ENCODE measurements at regions not wholly inside any gene's neighbourhood (a gene's known extent, or its start where the extent isn't known, plus 50 kb on each side); places are given as distances from the start of the nearest gene placed in this dataset.

DNA sequence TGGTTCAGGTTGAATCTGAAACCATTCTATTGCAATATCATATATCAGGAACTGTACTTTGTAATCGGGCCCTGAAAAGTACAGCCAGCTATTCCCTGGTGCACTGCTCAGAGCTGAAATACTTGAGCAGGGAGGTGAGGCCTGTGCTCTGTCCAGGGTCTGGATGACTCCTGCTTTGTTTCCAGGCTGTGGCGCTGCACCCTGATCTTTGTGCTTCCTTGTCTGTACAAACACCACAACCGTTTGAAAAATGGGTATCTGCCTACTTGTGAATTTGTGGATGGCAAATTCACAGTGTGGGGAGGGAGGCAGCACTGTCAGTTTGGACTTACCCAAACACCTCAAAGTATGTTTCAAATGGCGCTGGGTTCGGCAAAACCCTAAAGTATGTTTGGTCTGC lies 155.4 kb upstream of the FAR2 start:
- H3K9me3 ChIP-seq (ENCODE audit: low read depth) = no peaks in the 10 kb centered on the region
- no peak for TF ChIP-seq EZH2 (IDR thresholded peaks at IDR 0.05)
- TF ChIP-seq EZH2phosphoT487 (IDR thresholded peaks at IDR 0.05) = no peak
- H3K4me2 ChIP-seq = no peak overlapping the region
- H3K36me3 ChIP-seq = no peaks in the 10 kb centered on the region
- H3K4me3 ChIP-seq = no peak overlapping the region
- no peaks in the 10 kb centered on the region for H3K9me3 Mint-ChIP-seq
- peaks cover 3% of the 10 kb centered on the region for H3K27me3 Mint-ChIP-seq (ENCODE audit: insufficient read depth, low read depth)
- H3K36me3 Mint-ChIP-seq = no peaks in the 10 kb centered on the region
- H4K20me1 ChIP-seq (ENCODE audit: low read depth) = no peaks in the 10 kb centered on the region
- no peak overlapping the region for H2AFZ ChIP-seq (replicated peaks)
- H3K9ac ChIP-seq = no peak overlapping the region
- no peaks in the 10 kb centered on the region for H3K4me1 ChIP-seq
- H3F3A ChIP-seq (ENCODE audit: low read depth) = no peaks in the 10 kb centered on the region
- H3K79me2 ChIP-seq (ENCODE audit: low read depth) = no peaks in the 10 kb centered on the region
- no peaks in the 10 kb centered on the region for H3K4me1 Mint-ChIP-seq
- no peak overlapping the region for H3K27ac Mint-ChIP-seq
- peak; percentile 5 for DNase-seq (ENCODE audit: low spot score)
- H3K4me3 Mint-ChIP-seq = no peak overlapping the region
- no peaks in the 10 kb centered on the region for H3K27me3 ChIP-seq
- no peak overlapping the region for H3K27ac ChIP-seq

DNA sequence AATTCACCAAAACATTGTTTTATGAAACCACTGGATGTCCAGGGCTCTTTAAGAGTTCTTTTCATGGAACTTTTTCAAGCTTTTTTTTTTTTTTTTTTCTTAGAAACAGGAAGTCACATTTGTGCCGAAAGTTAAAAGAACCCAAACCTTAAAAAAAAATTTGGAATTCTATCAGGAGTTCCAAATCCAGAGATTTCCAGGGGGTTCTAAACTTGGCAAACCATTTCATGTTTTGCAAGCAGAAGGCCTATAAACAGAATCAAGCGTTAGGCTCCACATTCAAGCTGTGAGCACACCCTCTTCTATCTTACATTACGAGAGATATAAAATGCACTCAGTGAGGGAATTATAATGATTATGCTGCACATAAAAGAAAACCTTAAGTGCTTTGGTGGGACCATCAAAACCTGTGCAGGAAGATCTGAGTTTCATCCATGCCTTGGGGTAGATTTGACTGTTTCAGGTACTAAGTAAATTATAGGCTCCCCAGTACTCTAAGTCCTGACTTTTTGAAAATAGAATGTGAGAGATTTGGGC lies 154.8 kb upstream of the FAR2 start:
- no peaks in the 10 kb centered on the region for H3K36me3 Mint-ChIP-seq
- peaks cover 3% of the 10 kb centered on the region for H3K27me3 Mint-ChIP-seq (ENCODE audit: insufficient read depth, low read depth)
- no peaks in the 10 kb centered on the region for H3K4me1 Mint-ChIP-seq
- Histone ChIP-seq H3K9me3 (ENCODE audit: low read depth) (no peaks in the 10 kb centered on the region), H4K20me1 (ENCODE audit: low read depth) (no peaks in the 10 kb centered on the region), H2AFZ (replicated peaks) (no peak overlapping the region), H3K9ac (no peak overlapping the region), H3K4me1 (no peaks in the 10 kb centered on the region), H3F3A (ENCODE audit: low read depth) (no peaks in the 10 kb centered on the region), H3K36me3 (no peaks in the 10 kb centered on the region), H3K4me2 (no peak overlapping the region), H3K27ac (no peak overlapping the region), H3K79me2 (ENCODE audit: low read depth) (no peaks in the 10 kb centered on the region), H3K27me3 (no peaks in the 10 kb centered on the region), H3K4me3 (no peak overlapping the region)
- H3K9me3 Mint-ChIP-seq = no peaks in the 10 kb centered on the region
- H3K4me3 Mint-ChIP-seq = no peak overlapping the region
- H3K27ac Mint-ChIP-seq = no peak overlapping the region
- no peak for DNase-seq (ENCODE audit: low spot score)
- TF ChIP-seq, protein P1, sequence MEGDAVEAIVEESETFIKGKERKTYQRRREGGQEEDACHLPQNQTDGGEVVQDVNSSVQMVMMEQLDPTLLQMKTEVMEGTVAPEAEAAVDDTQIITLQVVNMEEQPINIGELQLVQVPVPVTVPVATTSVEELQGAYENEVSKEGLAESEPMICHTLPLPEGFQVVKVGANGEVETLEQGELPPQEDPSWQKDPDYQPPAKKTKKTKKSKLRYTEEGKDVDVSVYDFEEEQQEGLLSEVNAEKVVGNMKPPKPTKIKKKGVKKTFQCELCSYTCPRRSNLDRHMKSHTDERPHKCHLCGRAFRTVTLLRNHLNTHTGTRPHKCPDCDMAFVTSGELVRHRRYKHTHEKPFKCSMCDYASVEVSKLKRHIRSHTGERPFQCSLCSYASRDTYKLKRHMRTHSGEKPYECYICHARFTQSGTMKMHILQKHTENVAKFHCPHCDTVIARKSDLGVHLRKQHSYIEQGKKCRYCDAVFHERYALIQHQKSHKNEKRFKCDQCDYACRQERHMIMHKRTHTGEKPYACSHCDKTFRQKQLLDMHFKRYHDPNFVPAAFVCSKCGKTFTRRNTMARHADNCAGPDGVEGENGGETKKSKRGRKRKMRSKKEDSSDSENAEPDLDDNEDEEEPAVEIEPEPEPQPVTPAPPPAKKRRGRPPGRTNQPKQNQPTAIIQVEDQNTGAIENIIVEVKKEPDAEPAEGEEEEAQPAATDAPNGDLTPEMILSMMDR (IDR thresholded peaks at IDR 0.05) = no peak
- TF ChIP-seq EZH2phosphoT487 (IDR thresholded peaks at IDR 0.05) (no peak), EZH2 (IDR thresholded peaks at IDR 0.05) (no peak)

- Histone ChIP-seq H3K27me3 (no peaks in the 10 kb centered on the region), H3K27ac (no peak overlapping the region), H2AFZ (replicated peaks) (no peak overlapping the region), H3K4me1 (no peaks in the 10 kb centered on the region), H4K20me1 (ENCODE audit: low read depth) (no peaks in the 10 kb centered on the region), H3K9ac (no peak overlapping the region), H3K4me3 (no peak overlapping the region), H3F3A (ENCODE audit: low read depth) (no peaks in the 10 kb centered on the region), H3K79me2 (ENCODE audit: low read depth) (no peaks in the 10 kb centered on the region), H3K36me3 (no peaks in the 10 kb centered on the region), H3K4me2 (no peak overlapping the region), H3K9me3 (ENCODE audit: low read depth) (no peaks in the 10 kb centered on the region)
- Mint-ChIP-seq H3K27me3 (ENCODE audit: insufficient read depth, low read depth) (peaks cover 2% of the 10 kb centered on the region), H3K4me1 (no peaks in the 10 kb centered on the region), H3K9me3 (no peaks in the 10 kb centered on the region), H3K4me3 (no peak overlapping the region), H3K36me3 (no peaks in the 10 kb centered on the region), H3K27ac (no peak overlapping the region)
- TF ChIP-seq, protein P1 (IDR thresholded peaks at IDR 0.05) = no peak
- TF ChIP-seq EZH2phosphoT487 (IDR thresholded peaks at IDR 0.05) = no peak
- TF ChIP-seq EZH2 (IDR thresholded peaks at IDR 0.05) = no peak
- DNase-seq (ENCODE audit: low spot score) = no peak
Measured at GRCh38 chr12:28996688-28997087, 152.4 kb upstream of the FAR2 start.

DNA sequence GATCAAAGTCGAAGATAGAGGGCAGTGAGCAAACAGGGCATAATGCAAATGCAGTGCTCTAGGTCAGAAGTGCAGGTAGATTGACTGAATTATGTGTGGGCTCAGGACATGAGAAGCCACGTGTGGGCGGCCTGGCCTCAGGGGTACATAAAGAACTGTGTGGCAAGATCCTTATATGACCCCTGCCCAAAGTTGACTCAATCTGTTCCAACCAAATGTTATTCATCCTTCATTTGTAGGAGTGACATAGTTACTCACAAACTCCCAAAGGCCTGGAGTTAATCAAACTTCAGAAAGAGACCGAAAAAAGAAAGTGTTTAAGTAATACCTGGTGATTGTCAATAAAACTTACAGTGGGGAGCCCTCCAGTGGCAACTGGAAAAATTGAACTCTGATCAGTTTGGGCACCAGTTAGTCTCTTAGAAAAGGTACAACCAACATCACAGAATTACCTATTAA lies 150.4 kb upstream of the FAR2 start:
- TF ChIP-seq, protein P1 (IDR thresholded peaks at IDR 0.05) = peak; percentile 59
- TF ChIP-seq EZH2phosphoT487 (IDR thresholded peaks at IDR 0.05) = no peak
- peak; percentile 10 for DNase-seq (ENCODE audit: low spot score)
- H3K36me3 Mint-ChIP-seq = no peaks in the 10 kb centered on the region

More for the DNA sequence above, 150.4 kb upstream of the FAR2 start:
- Histone ChIP-seq H4K20me1 (ENCODE audit: low read depth) (no peaks in the 10 kb centered on the region), H3K4me2 (no peak overlapping the region), H3K9me3 (ENCODE audit: low read depth) (no peaks in the 10 kb centered on the region), H2AFZ (replicated peaks) (no peak overlapping the region), H3K27ac (no peak overlapping the region), H3K79me2 (ENCODE audit: low read depth) (no peaks in the 10 kb centered on the region), H3F3A (ENCODE audit: low read depth) (no peaks in the 10 kb centered on the region), H3K27me3 (no peaks in the 10 kb centered on the region), H3K4me3 (no peak overlapping the region), H3K4me1 (no peaks in the 10 kb centered on the region), H3K36me3 (no peaks in the 10 kb centered on the region), H3K9ac (no peak overlapping the region)
- Mint-ChIP-seq H3K4me1 (no peaks in the 10 kb centered on the region), H3K9me3 (no peaks in the 10 kb centered on the region), H3K27ac (no peak overlapping the region), H3K4me3 (no peak overlapping the region), H3K27me3 (ENCODE audit: insufficient read depth, low read depth) (no peaks in the 10 kb centered on the region)
